Erythroblast (primary cell): ENCODE measurements at regions not wholly inside any gene's neighbourhood (a gene's known extent, or its start where the extent isn't known, plus 50 kb on each side); places are given as distances from the start of the nearest gene placed in this dataset.

Experiments
- GATA1 ChIP-seq: IDR thresholded peaks from 2 replicates; pipeline ENCODE4 v1.6.1; 2011; ENCODE audit warnings: low read depth, mild to moderate bottlenecking, control low read depth, low read length, moderate library complexity
- POLR2A ChIP-seq: IDR thresholded peaks from 2 replicates; pipeline ENCODE4 v1.6.1; 2011; ENCODE audit warnings: mild to moderate bottlenecking, low read length

GRCh38 chr6:81878479-81878878 lies 126.0 kb upstream of the TENT5A start:
- TF ChIP-seq POLR2A (no peak), GATA1 (no peak)
